Right lobe of liver (tissue), 6 donors: ENCODE measurements at regions not wholly inside any gene's neighbourhood (a gene's known extent, or its start where the extent isn't known, plus 50 kb on each side); places are given as distances from the start of the nearest gene placed in this dataset.
"Not testable (repeated sequence)": the region's sequence is repeated elsewhere in the genome, so short reads cannot be mapped to it uniquely, and the experiment has no call there.

Experiments used
- ATAC-seq, 4 donors: fragments of 200-7000 bp; cut with Tn5 transposase; one replicate each; pipeline ENCODE4 v1.9.1; 2020; ENCODE audit warnings: mild to moderate bottlenecking in 4 of 4, moderate library complexity in 4 of 4
- DNase-seq, 3 donors: peaks; one replicate each; pipeline ENCODE4 v3.0.0-alpha.2; 2020
- H3K27ac ChIP-seq, 3 donors: fragments of 200-600 bp; one replicate each; pipeline ENCODE4 v1.8.0; 2022
- H3K27me3 ChIP-seq, 2 donors: fragments of 200-600 bp; one replicate each; pipeline ENCODE4 v1.8.0; 2022
- H3K36me3 ChIP-seq, 4 donors: fragments of 200-600 bp; sonication (generic) in 1 of 4; one replicate each; pipeline versions ENCODE4 v1.5.1 to v1.8.0; 2017 to 2022; ENCODE audit warnings: control low read depth in 1 of 4
- H3K4me1 ChIP-seq, 4 donors: fragments of 200-600 bp; sonication (generic) in 1 of 4; one replicate each; pipeline versions ENCODE4 v1.5.1 to v1.8.0; 2017 to 2022; ENCODE audit warnings: control low read depth in 1 of 4
- H3K4me3 ChIP-seq, 3 donors: fragments of 200-600 bp; one replicate each; pipeline ENCODE4 v1.8.0; 2022
- H3K9me3 ChIP-seq, 4 donors: fragments of 200-600 bp; sonication (generic) in 1 of 4; one replicate each; pipeline versions ENCODE4 v1.5.1 to v1.8.0; 2017 to 2022; ENCODE audit warnings: control low read depth in 1 of 4
- POLR2A ChIP-seq: fragments of 450-650 bp; IDR thresholded peaks from one replicate; pipeline ENCODE4 v1.6.1; 2017; ENCODE audit warnings: antibody characterized with exemption, mild to moderate bottlenecking
- WGBS: methylation state at CpG from one replicate; pipeline ENCODE4 v1.1.6; 2018; ENCODE audit warnings: low coverage, low lambda C conversion rate; ENCODE audit not compliant: insufficient coverage; ENCODE audit errors: missing lambda C conversion rate; 5-methylcytosine and 5-hydroxymethylcytosine counted together
- intact Hi-C, 2 donors: fragments of 100-400 bp; cut with DNase I; formaldehyde crosslinking; loops; one replicate each; pipeline versions ENCODE4 v1.11.2 to v1.14.1; 2022
- TF ChIP-seq, protein P1 (sequence below), 4 donors: fragments of 200-600 bp in 3 of 4; fragments of 450-650 bp in 1 of 4; IDR thresholded peaks; one replicate each; pipeline versions ENCODE4 v1.5.1 to v1.8.0; 2016 to 2022; ENCODE audit warnings: antibody characterized with exemption in 4 of 4, mild to moderate bottlenecking in 2 of 4
- donor health status: DM: no; HTN: yes; CAD: no.
- donor health status: DM: no; HTN: no; CAD: no.
- donor health status: DM: no; HTN: no; CAD: no.
- donor health status: DM: no; HTN: yes; CAD: no.
- donor health status: DM: no; HTN: yes; CAD: no.

DNA sequence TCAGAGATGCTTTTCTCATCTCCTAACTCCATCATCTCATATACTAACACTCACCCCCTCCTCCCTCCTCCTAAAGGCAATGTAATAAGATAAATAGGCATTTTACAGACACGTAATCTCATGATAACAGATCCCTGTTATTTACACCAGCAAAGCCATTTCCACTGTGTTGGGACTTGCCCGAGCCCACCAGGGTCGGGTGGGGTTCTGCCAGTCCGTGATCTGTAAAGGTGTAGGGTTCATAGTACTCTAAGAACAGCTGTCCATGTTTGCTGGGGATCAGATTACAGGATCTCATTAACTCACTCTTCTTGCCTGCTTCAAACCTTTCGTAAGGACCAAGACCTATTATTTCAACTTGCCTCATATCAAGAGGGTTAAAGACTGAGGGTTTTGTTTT is 172.4 kb downstream of the FZD1 start:
- Histone ChIP-seq H3K27me3 (no peaks in the 10 kb centered on the region), H3K27ac (no peak overlapping the region), H3K4me3 (no peak overlapping the region), H3K36me3 (no peaks in the 10 kb centered on the region), H3K9me3 (no peaks in the 10 kb centered on the region), H3K4me1 (no peaks in the 10 kb centered on the region)
- ATAC-seq (no peak), DNase-seq (no peak)
- 40% methylated on average over 5 of the region's 5 CpGs for WGBS
- intact Hi-C loops, result no loop called here
- no peak for TF ChIP-seq POLR2A
- TF ChIP-seq, protein P1, sequence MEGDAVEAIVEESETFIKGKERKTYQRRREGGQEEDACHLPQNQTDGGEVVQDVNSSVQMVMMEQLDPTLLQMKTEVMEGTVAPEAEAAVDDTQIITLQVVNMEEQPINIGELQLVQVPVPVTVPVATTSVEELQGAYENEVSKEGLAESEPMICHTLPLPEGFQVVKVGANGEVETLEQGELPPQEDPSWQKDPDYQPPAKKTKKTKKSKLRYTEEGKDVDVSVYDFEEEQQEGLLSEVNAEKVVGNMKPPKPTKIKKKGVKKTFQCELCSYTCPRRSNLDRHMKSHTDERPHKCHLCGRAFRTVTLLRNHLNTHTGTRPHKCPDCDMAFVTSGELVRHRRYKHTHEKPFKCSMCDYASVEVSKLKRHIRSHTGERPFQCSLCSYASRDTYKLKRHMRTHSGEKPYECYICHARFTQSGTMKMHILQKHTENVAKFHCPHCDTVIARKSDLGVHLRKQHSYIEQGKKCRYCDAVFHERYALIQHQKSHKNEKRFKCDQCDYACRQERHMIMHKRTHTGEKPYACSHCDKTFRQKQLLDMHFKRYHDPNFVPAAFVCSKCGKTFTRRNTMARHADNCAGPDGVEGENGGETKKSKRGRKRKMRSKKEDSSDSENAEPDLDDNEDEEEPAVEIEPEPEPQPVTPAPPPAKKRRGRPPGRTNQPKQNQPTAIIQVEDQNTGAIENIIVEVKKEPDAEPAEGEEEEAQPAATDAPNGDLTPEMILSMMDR (IDR thresholded peaks at IDR 0.05), result no peak

DNA sequence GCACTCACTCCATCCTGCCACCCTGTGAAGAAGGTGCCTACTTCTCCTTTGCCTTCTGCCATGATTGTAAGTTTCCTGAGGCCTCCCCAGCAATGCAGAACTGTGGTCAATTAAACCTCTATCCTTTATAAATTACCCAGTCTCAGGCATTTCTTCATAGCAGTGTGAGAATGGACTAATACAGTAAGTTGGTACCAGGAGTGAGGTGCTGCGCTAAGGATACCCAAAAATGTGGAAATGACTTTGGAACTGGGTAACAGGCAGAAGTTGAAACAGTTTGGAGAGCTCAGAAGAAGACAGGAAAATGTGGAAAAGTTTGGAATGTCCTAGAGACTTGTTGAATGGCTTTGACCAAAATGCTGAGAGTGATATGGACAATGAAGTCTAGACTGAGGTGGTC is 176.0 kb downstream of the FZD1 start:
- DNase-seq, H3K27me3 ChIP-seq, H3K4me3 ChIP-seq, intact Hi-C loops, H3K4me1 ChIP-seq, ATAC-seq, H3K27ac ChIP-seq, H3K36me3 ChIP-seq, H3K9me3 ChIP-seq: not testable (repeated sequence)
- WGBS, result 75% methylated on average over 1 of the region's 1 CpG

DNA sequence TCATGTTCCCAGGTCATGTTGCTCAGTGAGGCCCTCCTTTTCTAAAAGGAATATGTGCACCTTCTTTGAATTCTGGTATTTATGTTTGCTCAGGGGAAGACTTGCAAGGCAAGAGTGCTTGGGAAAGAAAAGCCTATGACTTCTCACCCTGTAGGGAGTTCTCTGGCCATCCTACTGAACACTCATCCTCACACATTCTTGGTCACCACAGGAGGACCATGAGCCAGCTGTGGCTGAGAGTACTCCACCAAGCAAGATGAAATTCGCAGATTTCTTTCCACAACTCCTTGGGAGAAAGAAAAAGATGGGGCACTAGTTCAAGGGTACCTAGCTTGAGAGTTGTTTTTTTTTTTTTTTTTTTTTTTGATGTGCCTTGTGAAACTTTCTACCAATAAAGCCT is 179.6 kb downstream of the FZD1 start:
- Histone ChIP-seq H3K4me1 (no peaks in the 10 kb centered on the region), H3K4me3 (no peak overlapping the region), H3K9me3 (no peaks in the 10 kb centered on the region), H3K27me3 (no peaks in the 10 kb centered on the region), H3K36me3 (no peaks in the 10 kb centered on the region), H3K27ac (no peak overlapping the region)
- TF ChIP-seq, protein P1 (IDR thresholded peaks at IDR 0.05), result no peak
- no peak for TF ChIP-seq POLR2A
- no peak for DNase-seq
- ATAC-seq, result no peak
- WGBS, result 33% methylated on average over 1 of the region's 1 CpG
- intact Hi-C loops, result no loop called here

- Histone ChIP-seq H3K27ac (no peak overlapping the region), H3K9me3 (no peaks in the 10 kb centered on the region), H3K27me3 (no peaks in the 10 kb centered on the region), H3K4me3 (no peak overlapping the region), H3K4me1 (no peaks in the 10 kb centered on the region), H3K36me3 (no peaks in the 10 kb centered on the region)
- DNase-seq, result no peak
- intact Hi-C loops, result no loop called here
- WGBS, result 25% methylated on average over 1 of the region's 1 CpG
- TF ChIP-seq, protein P1 (IDR thresholded peaks at IDR 0.05), result no peak
- TF ChIP-seq POLR2A, result no peak
- ATAC-seq, result no peak
Measured at GRCh38 chr7:91446819-91447218, 182.6 kb downstream of the FZD1 start.

DNA sequence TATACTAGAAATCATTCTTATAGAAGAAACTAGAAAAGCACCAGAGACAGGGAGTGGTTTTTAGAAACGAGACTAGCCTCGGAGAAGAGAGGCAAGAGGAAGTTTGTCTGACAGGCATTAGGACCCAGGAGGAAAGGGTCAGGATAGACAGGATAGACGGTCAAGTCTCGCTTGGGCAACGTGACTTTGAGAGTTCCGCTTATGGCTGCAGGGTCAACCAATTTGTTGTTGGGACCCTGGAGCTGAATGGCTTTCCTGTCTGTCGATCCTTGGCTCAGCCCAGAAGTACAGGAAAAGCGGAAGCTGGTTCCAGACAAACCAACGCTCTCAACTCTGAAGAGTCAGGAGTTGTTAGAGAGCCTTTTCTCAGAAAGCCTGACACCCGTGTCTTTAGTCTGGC is 191.2 kb downstream of the FZD1 start:
- Histone ChIP-seq H3K4me1 (no peaks in the 10 kb centered on the region), H3K9me3 (no peaks in the 10 kb centered on the region), H3K4me3 (no peak overlapping the region), H3K36me3 (no peaks in the 10 kb centered on the region), H3K27me3 (no peaks in the 10 kb centered on the region), H3K27ac (no peak overlapping the region)
- WGBS, result 63% methylated on average over 4 of the region's 10 CpGs
- intact Hi-C loops, result no loop called here
- ATAC-seq, result no peak
- DNase-seq, result no peak
- TF ChIP-seq, protein P1 (IDR thresholded peaks at IDR 0.05), result no peak
- TF ChIP-seq POLR2A, result no peak
